SKM-1 (cell line): ENCODE measurements at regions not wholly inside any gene's neighbourhood (a gene's known extent, or its start where the extent isn't known, plus 50 kb on each side); places are given as distances from the start of the nearest gene placed in this dataset.

Source experiments
- DNase-seq: peaks from one replicate; lab custom pipeline; 2025; ENCODE audit not compliant: unreplicated experiment; lab: John Stamatoyannopoulos, UW

DNA sequence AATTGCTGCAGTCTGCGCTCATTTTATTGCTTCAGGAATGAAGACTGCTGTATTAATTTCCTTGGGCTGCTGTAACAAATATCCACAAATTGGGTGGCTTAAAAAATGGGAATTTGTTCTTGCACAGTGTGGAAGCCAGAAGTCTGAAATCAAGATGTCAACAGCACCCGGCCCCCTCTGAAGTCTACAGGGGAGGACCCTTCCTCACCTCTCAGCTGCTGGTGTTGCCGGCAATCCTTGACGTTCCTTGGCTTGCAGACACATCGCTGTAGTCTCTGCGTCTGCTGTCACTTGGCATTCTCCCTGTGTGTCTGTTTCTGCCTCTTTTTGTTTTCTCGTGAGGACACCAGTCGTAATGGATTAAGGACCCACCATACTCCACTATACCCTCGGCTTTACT is 166.2 kb downstream of the PTPN20 start:
- DNase-seq = no peak

DNA sequence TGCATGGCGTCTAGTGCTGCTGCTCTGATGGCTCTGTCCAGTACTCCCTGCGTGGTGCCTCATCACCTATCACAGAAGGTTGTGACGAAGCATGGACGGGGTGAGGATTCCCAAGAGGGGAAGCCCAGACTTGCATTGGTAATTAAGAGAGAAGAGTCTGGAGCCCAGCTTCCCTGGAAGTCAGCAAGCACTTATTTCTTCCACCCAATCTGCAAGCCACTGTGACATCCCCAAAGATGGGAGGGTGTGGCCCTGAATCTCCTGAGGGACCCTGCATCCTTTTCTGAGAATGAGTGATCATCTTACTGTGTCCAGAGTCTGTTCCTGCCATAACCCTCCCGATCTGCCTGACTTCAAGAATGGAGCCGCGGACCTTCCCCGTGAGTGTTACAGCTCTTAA is 166.7 kb downstream of the PTPN20 start:
- DNase-seq = no peak

DNA sequence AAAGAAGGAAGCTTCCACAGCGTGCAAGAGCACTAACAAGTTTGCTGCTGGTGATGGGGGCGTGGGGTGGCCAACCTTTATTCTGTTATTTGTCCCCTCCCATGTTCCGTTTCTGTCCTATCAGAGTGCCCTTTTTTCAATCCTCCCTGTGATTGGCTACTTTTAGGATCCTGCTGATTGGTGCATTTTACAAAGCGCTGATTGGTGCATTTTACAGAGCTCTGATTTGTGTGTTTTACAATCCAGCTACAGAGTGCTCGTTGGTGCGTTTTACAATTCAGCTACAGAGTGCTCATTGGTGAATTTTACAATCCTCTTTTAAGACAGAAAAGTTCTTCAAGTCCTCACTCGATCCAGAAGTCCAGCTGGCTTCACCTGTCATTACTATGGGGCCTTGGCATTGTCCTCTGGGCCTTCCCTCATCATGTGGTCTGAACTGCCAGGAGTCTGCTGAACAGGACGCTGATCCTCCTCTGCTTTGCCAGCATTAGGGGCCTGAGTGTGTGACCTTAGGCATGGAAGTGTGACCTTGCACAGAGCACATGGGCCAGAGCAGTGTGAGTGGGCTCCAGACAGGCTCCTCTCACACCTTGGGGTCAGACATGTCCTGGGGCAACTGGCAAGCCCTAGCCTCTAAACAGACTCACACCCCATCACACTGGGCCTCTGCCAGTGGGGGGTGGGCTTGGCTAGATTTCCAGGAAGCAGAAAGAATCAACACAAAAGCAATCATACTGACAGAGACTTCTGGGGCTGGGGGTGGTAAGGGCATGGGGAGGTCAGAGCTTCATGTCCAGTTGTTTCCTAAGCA is 167.4 kb downstream of the PTPN20 start:
- no peak for DNase-seq

DNA sequence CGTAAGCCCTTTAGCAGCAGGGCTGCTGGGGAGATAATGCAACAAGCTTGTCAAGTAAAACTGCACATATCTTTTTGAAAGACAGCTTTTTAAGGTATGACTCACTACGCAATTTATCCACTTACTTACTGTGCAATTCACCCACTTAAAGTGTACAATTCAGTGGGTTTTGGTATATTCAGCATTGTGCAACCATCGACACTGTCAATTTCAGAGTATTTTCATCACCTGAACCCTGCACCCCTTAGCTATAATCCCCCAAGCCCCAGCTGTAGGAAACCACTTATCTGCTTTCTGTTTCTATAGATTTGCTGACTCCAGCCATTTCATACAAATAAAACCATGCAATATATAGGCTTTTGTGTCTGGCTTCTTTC is 168.0 kb downstream of the PTPN20 start:
- no peak for DNase-seq

DNA sequence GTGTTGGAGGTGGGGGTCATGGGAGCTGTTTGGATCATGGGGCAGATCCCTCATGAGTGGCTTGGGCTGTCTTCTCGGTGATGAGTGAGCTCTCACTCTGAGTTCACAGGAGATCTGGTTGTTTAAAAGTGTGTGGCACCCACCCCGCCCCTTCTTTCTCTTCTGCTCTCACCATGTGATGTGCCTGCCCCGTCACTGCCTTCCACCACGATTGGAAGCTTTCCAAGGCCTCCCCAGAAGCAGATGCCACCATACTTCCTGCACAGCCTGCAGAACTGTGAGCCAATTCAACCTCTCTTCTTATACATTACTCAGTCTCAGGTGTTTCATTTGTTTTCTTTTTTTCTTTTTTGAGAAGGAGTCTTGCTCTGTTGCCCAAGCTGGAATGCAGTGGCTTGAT is 170.0 kb downstream of the PTPN20 start:
- no peak for DNase-seq

DNA sequence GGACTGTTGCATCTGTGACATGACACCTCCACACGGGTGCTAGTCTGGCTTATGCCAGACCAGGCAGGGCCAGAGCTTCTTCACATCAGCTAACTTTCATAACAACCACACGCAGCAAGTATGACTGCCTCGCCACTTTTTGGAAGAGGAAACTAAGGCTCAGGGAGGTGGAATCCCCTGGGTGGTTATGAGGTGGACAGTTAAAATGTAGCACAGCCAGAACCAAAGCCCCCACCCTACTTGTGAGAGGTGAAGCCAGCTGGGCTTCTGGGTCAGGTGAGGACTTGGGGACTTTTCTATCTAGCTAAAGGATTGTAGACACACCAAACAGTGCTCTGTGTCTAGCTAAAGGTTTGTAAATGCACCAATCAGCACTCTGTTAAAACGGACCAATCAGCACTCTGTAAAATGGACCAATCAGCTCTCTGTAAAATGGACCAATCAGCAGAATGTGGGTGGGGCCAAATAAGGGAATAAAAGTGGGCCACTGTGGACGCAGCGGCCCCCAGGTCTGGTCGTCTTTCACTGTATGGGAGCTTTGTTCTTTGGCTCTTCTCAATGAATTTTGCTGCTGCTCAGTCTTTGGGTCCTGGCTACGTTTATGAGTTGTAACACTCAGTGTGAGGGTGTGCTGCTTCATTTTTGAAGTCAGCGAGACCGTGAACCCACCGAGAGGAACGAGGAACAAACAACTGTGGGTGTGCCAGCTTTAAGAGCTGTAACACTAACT is 171.0 kb downstream of the PTPN20 start:
- DNase-seq = no peak

DNA sequence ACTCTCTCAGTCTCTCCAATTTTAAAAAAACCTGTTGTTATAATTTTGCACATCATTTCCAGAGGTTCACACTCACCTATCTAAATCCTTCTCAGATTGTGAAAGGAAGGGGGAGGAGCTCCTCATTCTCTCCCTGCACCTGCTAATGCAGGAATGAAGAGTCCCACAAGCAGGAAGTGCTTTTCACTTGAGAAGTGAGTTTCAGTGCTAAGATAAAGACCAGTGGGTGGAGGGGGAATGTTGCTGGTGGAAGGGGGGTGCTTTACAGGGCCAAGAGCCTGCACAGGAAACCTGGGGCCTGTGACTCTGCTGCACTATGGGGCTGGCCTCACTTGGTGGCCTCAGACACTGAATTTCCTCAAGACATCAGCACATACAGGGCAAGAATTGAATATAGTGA is 176.4 kb downstream of the PTPN20 start:
- DNase-seq = no peak

DNA sequence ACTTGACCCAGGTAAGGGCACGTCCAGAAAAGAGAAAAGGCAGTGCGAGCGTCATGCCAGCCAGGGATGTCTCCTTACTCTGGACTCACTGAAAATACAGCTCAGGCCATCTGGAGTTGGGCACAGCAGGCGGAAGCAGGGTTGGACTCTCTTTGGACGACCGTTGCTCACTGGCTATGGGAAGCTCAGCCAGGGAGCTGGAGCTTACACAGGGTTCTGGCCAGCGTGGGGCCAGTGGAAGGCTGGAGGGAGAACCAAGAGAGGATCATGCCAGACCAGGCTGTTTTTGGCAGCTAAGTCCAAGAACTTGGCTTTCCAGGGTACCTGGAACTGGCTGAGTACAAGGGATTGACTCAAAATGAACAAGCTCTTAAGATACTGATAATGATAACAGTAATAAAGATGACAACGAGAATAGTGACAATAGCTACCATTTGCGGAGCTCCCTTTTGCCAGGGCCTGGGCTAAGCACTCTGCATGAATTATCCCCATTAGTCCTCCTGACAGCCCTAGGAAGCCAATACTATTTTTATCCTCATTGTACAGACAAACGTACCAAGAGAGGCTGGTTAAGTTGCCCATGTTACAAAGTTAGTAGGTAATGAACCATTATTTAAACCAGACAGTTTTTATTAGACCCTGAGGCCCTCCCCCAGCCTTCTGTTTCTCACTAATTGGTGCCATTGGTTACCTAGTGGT is 177.6 kb downstream of the PTPN20 start:
- DNase-seq = no peak

DNA sequence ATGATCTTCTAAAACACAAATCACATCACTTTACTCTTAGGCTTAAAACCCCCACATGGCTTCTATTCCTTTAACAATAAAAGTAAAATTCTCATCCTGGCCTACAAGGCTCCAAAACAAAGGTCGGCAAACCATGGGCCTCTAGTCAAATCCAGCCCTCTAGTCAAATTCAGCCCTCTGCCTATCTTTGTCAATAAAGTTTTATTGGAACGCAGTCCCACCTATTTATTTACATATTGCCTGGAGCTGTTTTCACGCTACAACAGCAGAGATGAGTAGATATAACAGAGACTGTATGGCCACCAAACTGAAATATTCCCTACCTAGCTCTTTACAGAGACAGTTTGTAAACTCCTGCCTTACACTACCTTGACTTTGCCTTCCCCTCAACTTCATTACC is 178.8 kb downstream of the PTPN20 start:
- no peak for DNase-seq

DNA sequence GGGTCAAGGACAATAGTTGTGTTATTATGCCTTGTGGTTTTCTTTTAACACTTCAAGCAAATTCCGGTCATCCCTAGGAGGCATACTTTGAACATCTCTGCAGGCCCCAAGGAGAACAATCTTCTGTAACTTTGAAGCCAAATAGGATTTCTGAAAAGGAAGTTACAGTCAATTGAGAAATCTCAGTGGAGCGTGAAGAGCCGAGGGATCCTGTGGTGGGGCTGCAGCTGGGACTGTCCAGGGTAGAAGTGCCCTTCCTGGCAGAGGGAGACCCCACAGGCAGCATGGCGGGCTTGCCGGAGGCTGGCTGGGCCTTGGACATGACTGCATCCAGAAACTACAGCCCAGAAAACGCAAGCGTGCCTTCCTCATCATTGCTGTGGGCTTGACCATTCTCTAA is 179.7 kb downstream of the PTPN20 start:
- peak; percentile 4 for DNase-seq

DNA sequence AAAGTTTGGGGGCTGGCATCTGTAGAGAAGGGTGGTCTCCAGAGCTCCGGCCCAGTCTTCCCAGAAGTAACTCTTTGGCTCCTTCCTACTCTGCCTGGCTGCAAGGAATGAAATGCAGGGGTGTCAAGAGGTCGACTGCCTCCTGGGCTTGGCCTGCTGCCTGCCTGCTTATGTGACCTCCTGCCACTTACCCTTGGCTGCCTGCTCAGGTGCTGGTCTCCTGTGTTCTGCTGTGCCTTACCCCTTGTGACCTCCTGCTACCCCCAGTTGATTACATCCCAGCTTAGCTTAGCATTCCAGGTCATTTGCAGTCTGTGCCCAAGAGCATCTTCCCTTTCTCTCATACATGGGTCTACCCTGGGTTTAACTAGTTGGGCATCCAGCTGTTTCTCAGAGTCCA is 180.2 kb downstream of the PTPN20 start:
- no peak for DNase-seq

DNA sequence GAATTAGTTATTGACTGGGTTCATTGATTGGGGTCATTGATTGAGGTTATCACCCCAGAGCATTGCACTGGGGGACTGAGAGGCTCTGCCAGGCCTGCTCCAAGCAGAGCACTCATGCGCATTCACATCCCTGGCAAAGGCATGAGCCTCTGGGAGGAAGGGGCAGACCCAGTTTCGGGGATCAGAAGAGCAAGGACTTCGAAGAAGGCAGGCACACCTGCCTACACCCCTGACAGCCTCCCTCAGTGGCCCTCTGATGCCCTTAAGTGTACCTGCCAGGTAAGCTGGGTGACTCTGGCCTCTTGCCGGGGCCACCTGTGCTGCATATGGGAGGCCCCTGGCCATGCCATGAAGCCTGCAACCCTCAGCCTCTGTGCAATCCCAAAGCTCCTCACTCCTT is 181.1 kb downstream of the PTPN20 start:
- no peak for DNase-seq

DNA sequence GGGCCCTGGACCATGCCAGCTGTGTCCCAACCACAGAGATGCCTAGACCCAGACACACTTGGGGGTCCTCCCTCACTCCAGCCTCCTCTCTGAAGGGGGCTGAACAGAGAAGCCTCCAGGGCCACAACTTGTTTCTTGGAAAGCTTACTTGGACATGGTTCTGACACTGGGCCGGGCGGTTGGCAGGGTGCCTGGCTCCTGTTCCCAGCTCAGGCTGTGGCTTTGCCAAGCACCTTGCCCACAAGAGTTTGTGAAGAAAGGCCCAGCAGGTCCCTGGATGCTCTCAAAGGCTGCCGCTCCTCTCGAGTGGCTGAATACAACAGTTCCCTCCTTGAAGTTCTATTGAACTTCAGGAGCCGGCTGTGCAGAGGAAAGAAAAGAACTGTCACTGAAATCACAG is 181.6 kb downstream of the PTPN20 start:
- DNase-seq = no peak

DNA sequence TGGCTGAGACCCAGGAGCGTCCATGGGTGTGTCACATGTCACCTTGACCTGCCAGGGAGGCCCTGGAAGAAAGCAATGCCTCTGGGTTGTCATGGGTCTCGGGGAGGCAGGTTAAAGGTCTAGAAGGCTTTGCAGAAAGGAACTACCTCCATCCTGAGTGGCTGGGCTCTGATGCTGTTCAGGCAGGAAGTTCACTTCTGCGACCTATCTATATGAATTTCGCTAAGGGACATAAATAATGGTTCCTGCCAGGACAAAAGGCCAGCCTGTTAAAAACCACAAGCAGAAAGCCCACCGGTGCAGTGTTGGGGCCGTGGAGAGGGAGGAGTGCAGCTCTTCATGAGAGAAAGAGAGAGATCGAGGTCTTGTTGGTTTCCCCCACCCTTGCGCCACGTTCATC is 182.9 kb downstream of the PTPN20 start:
- no peak for DNase-seq

DNA sequence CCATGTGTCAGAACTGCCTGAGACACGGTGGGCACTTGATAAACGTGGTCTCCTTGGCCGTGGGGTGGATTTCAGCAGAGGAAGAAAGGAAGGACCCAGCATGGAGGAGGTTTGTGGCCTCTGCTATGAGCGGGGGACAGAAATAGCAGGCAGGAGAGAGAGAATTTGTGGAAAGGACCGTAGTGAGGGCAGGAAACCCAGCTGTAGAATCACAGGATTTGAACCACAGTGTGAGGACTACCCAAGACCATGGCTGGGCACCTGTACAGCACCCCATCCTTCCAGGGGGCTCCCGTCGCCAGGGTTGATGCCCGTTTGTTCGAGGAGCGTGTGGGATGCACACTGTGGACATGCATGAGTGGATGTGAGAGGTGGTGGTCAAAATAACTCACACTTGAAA is 183.4 kb downstream of the PTPN20 start:
- no peak for DNase-seq

DNA sequence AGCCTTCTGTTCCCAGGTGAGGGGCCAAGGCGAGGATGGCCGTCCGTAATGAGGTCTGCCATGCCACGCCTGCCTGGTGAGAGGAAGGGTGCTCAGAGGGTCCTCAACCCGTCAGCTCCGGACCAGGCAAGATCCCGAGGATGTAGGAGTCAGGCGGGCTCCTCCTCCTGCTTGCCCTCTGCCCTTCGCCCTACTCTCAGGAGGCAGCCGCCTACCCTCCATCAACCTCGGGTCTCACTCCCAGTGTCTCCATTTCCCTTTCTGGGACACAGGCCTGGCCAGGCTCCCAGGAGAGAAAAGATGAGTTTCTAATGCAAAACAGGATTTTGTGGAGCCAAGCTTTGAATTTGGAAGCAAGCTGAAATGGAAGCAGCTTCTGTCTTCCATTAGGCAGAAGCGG is 184.0 kb downstream of the PTPN20 start:
- DNase-seq = no peak

DNA sequence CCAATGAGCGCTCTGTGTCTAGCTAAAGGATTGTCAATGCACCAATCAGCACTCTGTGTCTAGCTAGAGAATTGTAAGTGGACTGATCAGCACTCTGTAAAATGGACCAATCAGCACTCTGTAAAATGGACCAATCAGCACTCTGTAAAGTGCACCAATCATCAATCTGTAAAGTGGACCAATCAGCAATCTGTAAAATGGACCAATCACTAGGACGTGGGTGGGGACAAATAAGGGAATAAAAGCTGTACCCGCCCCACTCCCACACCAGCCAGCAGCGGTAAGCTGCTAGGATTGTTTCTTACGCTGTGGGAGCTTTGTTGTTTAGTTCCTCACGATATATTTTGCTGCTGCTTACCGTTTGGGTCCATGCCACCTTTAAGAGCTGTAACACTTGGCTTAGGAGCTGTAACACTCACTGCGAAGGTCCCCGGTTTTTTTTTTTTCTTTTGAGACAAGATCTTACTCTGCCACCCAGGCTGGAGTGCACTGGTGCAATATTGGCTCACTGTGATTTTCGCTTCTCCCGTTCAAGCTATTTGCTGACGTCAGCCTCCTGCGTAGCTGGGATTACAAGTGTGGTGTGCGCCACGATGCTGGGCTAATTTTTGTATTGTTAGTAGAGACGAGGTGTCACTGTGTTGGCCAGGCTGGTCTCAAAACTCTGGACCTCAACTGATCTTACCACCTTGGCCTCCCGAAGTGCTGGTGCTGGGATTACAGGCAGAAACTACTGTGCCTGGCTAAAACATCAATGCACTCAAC is 184.8 kb downstream of the PTPN20 start:
- DNase-seq = no peak

DNA sequence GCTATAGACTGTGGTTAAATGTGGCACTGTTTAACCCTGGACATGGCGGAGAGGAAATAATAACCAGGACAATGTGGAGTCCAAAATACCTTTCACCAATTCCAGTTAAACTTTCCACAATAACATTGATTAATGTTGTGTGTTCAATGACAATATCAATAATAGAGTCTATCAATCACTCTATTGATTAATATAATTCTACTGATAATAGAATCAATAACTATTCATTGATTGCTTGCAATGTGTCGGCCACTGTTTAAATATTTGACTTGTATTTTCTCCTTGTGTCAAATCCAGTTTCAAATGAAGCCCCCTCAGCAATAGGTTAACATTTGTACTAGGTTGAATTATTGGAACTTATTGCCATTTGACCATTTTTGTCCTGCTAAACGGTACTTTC is 187.0 kb downstream of the PTPN20 start:
- DNase-seq = no peak

DNA sequence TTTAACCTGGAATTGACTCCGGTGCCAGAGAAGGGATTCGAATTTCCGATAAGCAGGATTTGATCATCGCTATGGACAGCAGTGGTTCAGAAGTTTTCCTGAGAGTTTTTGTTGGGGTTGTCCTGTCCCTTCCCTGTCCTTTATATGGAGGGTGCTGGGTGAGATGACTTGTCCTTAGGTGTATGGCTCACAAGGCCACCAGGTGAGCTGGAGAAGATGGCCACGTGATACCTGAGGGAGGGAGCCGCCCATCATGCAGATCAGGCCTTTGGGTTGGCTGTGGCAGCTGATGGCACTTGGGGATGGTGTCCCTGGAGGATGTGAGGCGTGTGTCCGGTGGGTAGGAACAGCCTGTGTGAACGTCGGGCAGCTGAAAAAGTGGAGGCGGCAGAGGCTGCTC is 187.7 kb downstream of the PTPN20 start:
- DNase-seq = no peak

DNA sequence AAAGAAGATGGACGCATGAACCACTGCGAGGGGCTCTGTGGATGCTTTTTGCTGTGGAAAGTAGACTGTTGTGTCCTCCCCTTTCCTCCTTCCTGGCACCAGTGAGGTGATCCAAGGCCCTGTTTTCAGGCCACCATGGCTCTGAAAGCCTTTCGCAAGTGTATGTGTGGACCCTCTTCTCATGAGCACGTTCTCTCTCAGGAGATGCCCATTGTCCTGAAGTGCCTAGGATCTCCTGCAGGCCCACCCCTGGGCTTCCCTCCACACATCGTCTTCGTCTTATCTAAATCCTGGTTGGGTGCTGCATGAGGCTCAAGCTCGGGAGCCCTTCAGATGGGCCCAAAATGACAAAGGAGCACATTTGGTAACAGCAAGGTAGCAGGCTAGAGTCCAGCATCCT is 188.2 kb downstream of the PTPN20 start:
- no peak for DNase-seq

DNA sequence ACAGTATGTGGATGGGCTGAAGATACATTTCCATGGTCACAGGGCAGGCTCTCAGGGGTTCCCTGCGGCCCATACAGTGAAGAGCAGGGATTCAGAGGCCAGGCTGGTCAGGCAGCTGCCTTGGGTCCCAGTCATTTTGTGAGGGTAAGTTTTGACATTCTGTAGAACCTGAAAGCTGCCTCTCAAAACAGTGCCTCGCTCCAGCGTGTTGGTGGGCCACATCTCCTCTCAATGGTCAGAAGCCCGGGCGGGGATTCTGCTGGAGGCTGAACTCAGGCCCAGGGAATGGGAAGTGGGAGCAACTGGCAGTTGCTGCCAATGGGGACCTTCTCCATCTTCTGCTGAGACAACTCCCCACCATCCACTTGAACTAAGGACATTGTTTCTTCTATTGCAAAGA is 190.0 kb downstream of the PTPN20 start:
- no peak for DNase-seq
